HG02943 (cell line): ENCODE measurements at regions not wholly inside any gene's neighbourhood (a gene's known extent, or its start where the extent isn't known, plus 50 kb on each side); places are given as distances from the start of the nearest gene placed in this dataset.

Experiments used
- ATAC-seq: cut with Tn5 transposase; IDR thresholded peaks from one replicate; pipeline ENCODE4 v1.9.1; 2021; ENCODE audit warnings: mild to moderate bottlenecking, low read depth, moderate library complexity; ENCODE audit not compliant: unreplicated experiment

GRCh38 chr5:124869426-124870033 lies 123.1 kb upstream of the ZNF608 start:
- no peak for ATAC-seq

GRCh38 chr5:124870070-124870469 lies 123.6 kb upstream of the ZNF608 start:
- no peak for ATAC-seq

DNA sequence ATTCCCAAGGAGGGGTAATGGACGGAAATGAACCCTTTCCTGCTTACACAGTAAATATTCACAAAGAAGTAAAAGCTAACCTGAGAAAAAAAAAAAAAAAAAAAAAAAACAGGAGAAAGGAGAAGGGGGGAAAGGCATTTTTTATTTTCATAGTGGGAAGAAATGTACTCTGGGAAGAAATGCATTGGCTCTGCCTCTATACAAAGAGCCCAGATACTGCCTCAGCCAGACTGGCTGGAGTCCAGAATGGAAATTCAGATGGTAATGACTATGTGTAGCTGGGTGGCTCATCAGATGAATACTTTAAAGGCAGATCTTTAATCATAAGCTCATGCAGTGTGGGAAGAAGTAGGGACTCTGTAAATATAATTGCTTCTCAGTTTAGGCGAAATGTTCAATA lies 124.9 kb upstream of the ZNF608 start:
- ATAC-seq = no peak

GRCh38 chr5:124872086-124872485 lies 125.6 kb upstream of the ZNF608 start:
- ATAC-seq = no peak

- ATAC-seq = no peak
These were observed 126.2 kb upstream of the ZNF608 start for GRCh38 chr5:124872615-124873014.

GRCh38 chr5:124873188-124873587 lies 126.7 kb upstream of the ZNF608 start:
- ATAC-seq = no peak

- no peak for ATAC-seq
These were observed 127.3 kb upstream of the ZNF608 start for GRCh38 chr5:124873713-124874112.

- ATAC-seq = no peak
These were observed 130.1 kb upstream of the ZNF608 start for GRCh38 chr5:124876566-124876965.

- ATAC-seq = no peak
These were observed 130.5 kb upstream of the ZNF608 start for GRCh38 chr5:124876983-124877382.

DNA sequence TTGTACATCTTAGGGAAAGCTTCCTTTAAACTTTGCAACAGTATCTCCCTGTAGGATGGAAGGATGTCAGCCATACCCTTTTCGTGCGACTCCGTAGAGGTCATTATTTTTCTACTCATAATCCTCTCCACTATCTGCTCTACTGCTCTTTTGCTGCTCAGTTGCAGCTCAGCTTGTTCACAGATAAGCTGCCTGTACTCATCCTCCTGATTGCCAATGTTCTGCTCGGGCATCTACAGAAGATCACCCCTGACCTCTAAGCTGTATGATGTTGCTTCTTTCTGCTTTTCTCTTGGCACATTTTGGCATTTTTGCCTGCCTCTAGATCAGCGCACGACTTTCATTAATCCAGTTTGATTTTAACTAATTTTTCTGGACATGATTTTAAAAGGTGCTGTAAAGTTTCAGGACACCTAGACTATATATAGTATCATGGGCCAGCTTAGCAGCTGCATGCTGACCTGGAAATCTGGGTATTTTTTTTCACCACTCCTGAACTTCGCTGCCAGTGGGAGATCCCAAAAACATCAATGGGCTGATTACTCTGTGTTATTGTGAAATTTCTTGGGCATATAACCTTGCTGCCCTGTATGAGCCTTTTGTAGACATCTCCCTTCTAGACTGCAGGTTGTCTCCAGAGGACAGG lies 131.2 kb upstream of the ZNF608 start:
- no peak for ATAC-seq

DNA sequence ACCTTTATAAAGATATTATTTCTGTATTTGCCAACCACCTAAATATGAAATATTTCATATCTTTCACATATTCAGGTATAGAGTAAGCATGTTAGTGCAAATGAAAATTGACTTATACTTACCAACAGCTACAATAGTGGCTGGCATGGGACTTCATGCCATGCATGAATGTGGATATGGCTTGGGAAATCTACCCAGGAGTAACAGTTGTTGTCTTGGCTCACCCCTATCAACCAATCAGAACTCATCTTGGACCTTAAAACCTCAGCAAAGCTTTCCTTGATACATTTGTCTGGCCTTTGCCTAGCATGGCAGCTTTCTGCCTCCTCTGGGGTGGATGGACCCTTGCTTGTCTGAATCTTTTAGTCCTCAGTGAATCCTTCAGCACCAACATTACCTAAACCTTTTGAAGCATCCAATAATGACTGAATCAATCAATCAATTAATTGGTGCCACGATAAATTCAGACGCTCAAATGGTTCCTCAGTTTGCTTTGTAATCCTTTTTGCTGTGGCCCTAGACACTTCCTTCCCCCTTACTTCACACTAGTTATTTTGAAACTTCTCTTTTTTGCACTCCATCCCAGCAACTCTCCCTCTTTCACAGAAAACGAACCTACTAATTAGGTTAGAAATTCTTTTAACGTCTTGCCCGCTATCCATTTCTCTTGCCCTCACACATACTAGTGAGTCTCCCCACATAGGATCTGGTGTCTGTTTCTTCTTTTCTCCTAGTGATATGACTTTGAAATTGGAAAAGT lies 132.3 kb upstream of the ZNF608 start:
- ATAC-seq = no peak

DNA sequence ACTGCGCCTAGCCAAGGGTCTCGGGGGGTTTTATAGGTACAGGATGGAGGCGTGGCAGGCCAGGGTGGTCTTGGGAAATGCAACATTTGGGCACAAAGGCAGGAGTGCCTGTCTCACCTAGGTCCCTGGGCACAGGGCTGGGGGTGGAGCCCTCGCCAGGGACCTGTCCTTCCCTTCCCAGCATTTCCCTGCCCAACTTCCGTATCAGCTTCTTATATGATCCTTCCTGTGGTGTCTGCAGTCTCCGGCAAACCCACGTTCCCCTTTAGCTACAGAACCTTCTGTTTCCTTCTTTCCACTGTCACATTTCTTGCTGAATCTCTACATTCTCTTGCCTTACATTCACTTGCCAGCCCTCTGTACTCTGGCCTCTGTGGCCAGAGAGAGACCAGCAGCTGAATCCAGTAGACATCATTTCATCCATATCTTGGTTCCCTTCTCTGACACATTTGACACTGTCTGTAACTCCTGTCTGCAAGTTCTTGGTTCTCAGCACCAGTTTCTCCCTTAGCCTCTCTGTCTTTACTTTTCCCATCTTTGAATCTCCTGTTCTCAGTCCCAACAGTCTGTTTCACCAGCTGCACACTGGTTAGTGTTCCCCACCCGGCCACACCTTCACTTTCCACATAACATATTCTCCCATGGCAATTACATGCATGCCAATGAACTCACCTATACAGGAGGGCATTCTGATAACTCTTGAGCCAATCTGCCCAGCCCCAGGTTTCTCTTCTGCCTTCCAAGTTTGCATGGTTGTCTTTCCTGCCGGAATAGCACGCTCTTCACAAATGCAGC lies 134.7 kb upstream of the ZNF608 start:
- no peak for ATAC-seq

GRCh38 chr5:124883681-124884080 lies 137.2 kb upstream of the ZNF608 start:
- ATAC-seq = no peak

DNA sequence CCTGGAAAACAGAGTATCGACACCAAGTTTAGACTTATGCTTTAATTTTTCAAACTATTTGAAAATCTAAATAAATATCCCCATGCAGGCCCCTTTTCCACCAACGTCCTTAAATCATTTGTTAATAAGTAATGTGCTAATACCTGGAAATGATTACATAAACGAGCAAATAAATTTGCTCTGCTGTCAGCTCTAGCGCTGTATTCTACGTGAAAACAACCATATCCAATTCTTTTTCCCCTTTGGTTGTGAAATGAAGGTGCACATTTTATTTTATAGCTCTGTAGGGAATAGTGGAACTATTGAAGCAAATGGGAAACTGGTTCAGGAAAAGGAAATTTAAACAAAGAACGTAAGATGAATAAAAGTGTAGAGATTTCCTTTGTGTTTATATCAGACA lies 137.7 kb upstream of the ZNF608 start:
- ATAC-seq = no peak

- no peak for ATAC-seq
These were observed 139.1 kb upstream of the ZNF608 start for GRCh38 chr5:124885490-124885889.

DNA sequence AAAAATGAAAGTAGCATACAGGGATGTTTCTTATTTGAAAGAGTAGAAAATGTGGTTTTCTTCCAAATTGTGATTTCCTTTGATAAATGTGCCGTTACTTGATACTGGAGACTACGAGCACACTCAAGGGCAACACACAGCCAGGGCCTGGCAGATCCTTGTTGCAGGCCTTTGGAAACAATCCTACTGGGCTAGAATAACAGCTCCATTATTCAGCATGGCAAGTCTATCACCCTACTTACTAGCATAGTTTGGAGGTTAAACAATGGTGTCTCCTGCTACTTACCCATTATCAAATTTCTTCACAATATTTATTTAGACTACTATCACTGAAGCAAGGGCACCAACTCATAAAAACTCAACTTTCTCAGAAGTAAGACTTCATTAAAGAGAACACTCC lies 140.8 kb upstream of the ZNF608 start:
- ATAC-seq = no peak

DNA sequence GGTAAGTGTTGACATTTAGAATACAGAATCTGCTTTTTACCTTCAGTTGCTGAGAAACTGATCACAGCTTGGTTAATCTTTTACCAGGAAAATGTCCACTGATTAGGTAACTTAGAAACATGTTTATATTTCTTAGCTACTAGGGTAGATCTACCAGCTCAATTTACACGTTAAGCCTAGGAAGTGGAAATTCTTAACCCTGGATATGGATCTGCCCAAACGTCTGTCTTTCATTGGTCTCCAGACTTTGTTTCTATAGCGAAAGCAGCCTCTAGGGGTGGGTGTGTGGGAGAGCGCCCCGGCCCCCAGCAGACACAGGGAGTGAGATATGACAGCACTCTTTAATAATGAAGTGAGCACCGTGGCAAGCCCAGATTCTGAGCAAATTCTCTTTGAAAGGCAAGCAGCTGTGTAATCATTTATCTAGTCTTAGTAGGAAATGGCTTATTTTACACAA lies 141.6 kb upstream of the ZNF608 start:
- ATAC-seq = no peak

GRCh38 chr5:124888622-124889485 lies 142.4 kb upstream of the ZNF608 start:
- no peak for ATAC-seq

GRCh38 chr5:124889486-124889825 lies 143.0 kb upstream of the ZNF608 start:
- ATAC-seq = no peak

- ATAC-seq = no peak
These were observed 143.4 kb upstream of the ZNF608 start for GRCh38 chr5:124889850-124890249.
